ENCODE measurements at regions not wholly inside any gene's neighbourhood (a gene's known extent, or its start where the extent isn't known, plus 50 kb on each side); places are given as distances from the start of the nearest gene placed in this dataset.

DNA sequence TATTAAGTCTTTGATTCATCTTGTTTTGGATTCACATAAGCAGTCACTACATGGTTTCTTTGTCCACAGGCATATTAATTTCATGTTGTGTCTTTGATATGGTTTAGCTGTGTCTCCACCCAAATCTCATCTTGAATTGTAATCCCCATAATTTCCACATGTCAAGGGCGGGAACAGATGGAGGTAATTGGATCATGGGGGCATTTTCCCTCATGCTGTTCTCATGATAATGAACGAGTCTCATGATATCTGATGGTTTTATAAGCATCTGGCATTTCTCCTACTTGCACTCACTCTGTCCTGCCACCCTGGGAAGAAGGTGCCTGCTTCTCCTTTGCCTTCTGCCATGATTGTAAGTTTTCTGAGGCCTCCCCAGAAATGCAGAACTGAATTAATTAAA lies 1811.2 kb upstream of the PCDH10 start:
- no peak overlapping the region for H4K91ac ChIP-seq (ENCODE audit: insufficient read depth, low read depth, low read length)
- peaks cover 2% of the 10 kb centered on the region for H3K9me3 ChIP-seq (ENCODE audit: control insufficient read depth, insufficient read depth, low read length)
- dilution Hi-C loops (cut with HindIII; ENCODE audit: low sequenced_read_pairs, unreplicated experiment) (no loop called here), intact Hi-C loops (cut with micrococcal nuclease) (no loop called here), in situ Hi-C loops (cut with MboI; ENCODE audit: low sequenced_read_pairs) (no loop called here)
- no peak overlapping the region for H4K5ac ChIP-seq (ENCODE audit: low read depth, low read length)
- no peak overlapping the region for H2BK15ac ChIP-seq (ENCODE audit: low read depth, low read length)
- H3K18ac ChIP-seq (ENCODE audit: low read depth, low read length), result no peak overlapping the region
- no peaks in the 10 kb centered on the region for H3K36me3 ChIP-seq (ENCODE audit: control insufficient read depth, insufficient read depth, low read length)
- H3K14ac ChIP-seq (replicated peaks; ENCODE audit: low read depth, low read length), result no peak overlapping the region
- H2BK5ac ChIP-seq (ENCODE audit: low read depth, low read length, poor library complexity, severe bottlenecking), result no peak overlapping the region
- no peak overlapping the region for H3K4ac ChIP-seq (ENCODE audit: low read depth, low read length)
- H4K8ac ChIP-seq (ENCODE audit: low read depth in 2 of 2, low read length in 2 of 2), result no peak overlapping the region
- no peaks in the 10 kb centered on the region for H3K79me1 ChIP-seq (ENCODE audit: low read depth in 1 of 2, low read length in 2 of 2)
- ATAC-seq (ENCODE audit: low read depth), result no peak
- H2BK20ac ChIP-seq (ENCODE audit: low read depth, low read length), result no peak overlapping the region
- no peak overlapping the region for H3K27ac ChIP-seq (ENCODE audit: insufficient read depth, low read length)
- ChIA-PET CTCF (no interaction called here), POLR2A (ENCODE audit: unreplicated experiment) (no interaction called here)
- TF ChIP-seq MAZ (IDR thresholded peaks at IDR 0.05; ENCODE audit: borderline replicate concordance, low read depth, low read length) (no peak), CEBPB (IDR thresholded peaks at IDR 0.05; ENCODE audit: low read depth, low read length) (no peak), RCOR1 (IDR thresholded peaks at IDR 0.05; ENCODE audit: insufficient replicate concordance, low read length) (no peak)
- WGBS, 2 experiments (ENCODE audit: extremely low coverage in 2 of 2, insufficient read length in 1 of 2), result no CpG with 5 or more reads among the region's 2 CpGs
- H3K4me3 ChIP-seq (ENCODE audit: insufficient read depth, low read depth, low read length), result no peak overlapping the region
- no peak overlapping the region for H2AK9ac ChIP-seq (replicated peaks; ENCODE audit: low read depth, low read length, poor library complexity)
- no peak overlapping the region for H2AK5ac ChIP-seq (ENCODE audit: low read depth, low read length)
- BruUV-seq (replicated peaks), result no TSS peak
- no peaks in the 10 kb centered on the region for H3K27me3 ChIP-seq (ENCODE audit: control insufficient read depth, insufficient read depth, low read length)
- no peaks in the 10 kb centered on the region for H3K9me1 ChIP-seq (ENCODE audit: insufficient read depth, low read length)
- H3K4me2 ChIP-seq (ENCODE audit: low read depth, low read length), result no peak overlapping the region
- no peak for DNase-seq
- no peak overlapping the region for H3K23ac ChIP-seq (ENCODE audit: low read depth, low read length)
- no peak overlapping the region for H3K56ac ChIP-seq (ENCODE audit: extremely low read depth, insufficient read depth, low read length)
- H3K4me1 ChIP-seq (ENCODE audit: control insufficient read depth, insufficient read depth, low read length), result no peaks in the 10 kb centered on the region
- H4K20me1 ChIP-seq (ENCODE audit: insufficient read depth, low read length), result no peaks in the 10 kb centered on the region
- no peak overlapping the region for H2BK120ac ChIP-seq (ENCODE audit: low read depth, low read length)
- H2AFZ ChIP-seq (replicated peaks; ENCODE audit: low read length, poor library complexity), result no peak overlapping the region
- H3K9ac ChIP-seq (ENCODE audit: low read depth, low read length), result no peak overlapping the region

Measured in IMR-90 (cell line).